NT2/D1 (cell line): ENCODE measurements at regions not wholly inside any gene's neighbourhood (a gene's known extent, or its start where the extent isn't known, plus 50 kb on each side); places are given as distances from the start of the nearest gene placed in this dataset.

Experiments
- SUZ12 ChIP-seq: IDR thresholded peaks from 2 replicates; pipeline ENCODE4 v1.6.1; 2011; ENCODE audit not compliant: insufficient read length, insufficient read depth; ENCODE audit errors: extremely low read depth
- YY1 ChIP-seq: IDR thresholded peaks from 2 replicates; pipeline ENCODE4 v1.6.1; 2011; ENCODE audit not compliant: insufficient read length, insufficient read depth
- ZNF274 ChIP-seq: IDR thresholded peaks from 2 replicates; pipeline ENCODE4 v1.6.1; 2011; ENCODE audit warnings: mild to moderate bottlenecking, low read depth, low read length

GRCh38 chr4:188942606-188943005 lies 803.4 kb downstream of the TRIML1 start:
- no peak for TF ChIP-seq ZNF274
- no peak for TF ChIP-seq YY1
- no peak for TF ChIP-seq SUZ12
